Large intestine (tissue), 3 donors: ENCODE measurements at regions not wholly inside any gene's neighbourhood (a gene's known extent, or its start where the extent isn't known, plus 50 kb on each side); places are given as distances from the start of the nearest gene placed in this dataset.
"Not testable (repeated sequence)": the region's sequence is repeated elsewhere in the genome, so short reads cannot be mapped to it uniquely, and the experiment has no call there.

Experiments used
- DNase-seq, 2 donors: peaks; one replicate each; pipeline versions ENCODE4 v3.0.0 to v3.0.0-alpha.2; 2013
- H3K27ac ChIP-seq: one replicate; pipeline ENCODE4 v1.5.1; 2013; ENCODE audit warnings: low read length
- H3K27me3 ChIP-seq: 2 replicates; pipeline ENCODE4 v1.6.1; 2013; ENCODE audit warnings: low read length; ENCODE audit not compliant: control insufficient read depth, insufficient read depth
- H3K36me3 ChIP-seq: 2 replicates; pipeline ENCODE4 v1.6.1; 2013; ENCODE audit warnings: low read length; ENCODE audit not compliant: control insufficient read depth, insufficient read depth
- H3K4me1 ChIP-seq: one replicate; pipeline ENCODE4 v1.6.1; 2013; ENCODE audit warnings: low read length; ENCODE audit not compliant: control insufficient read depth, insufficient read depth
- H3K4me3 ChIP-seq: one replicate; pipeline ENCODE4 v1.5.1; 2013; ENCODE audit warnings: low read length
- H3K9me3 ChIP-seq: one replicate; pipeline ENCODE4 v1.6.1; 2013; ENCODE audit warnings: mild to moderate bottlenecking, low read depth, low read length, moderate library complexity; ENCODE audit not compliant: control insufficient read depth
- WGBS: methylation state at CpG from one replicate; pipeline ENCODE4 v1.1.5; 2013; ENCODE audit warnings: low lambda C conversion rate; ENCODE audit not compliant: insufficient coverage; 5-methylcytosine and 5-hydroxymethylcytosine counted together

DNA sequence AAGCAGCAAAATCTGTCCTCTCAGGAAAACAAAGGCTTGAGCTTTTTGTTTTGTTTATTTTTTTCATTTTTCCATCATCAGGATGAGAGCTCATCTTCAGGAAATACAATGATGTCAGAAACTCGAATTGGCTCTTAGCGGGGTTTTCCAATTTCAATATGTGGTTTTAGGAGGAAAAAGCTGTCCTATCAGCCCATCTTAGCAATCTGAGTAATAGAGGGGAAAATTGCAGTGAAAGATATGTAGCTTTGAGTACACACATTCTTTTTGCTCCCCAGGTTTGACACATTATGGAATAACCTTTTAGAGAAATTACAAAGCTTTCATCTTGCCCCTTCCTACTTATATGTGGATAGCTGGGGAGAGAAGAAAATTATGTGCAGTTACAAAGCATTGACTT, 113.6 kb upstream of the MYO3A start:
- DNase-seq, result no peak
- no peaks in the 10 kb centered on the region for H3K27me3 ChIP-seq
- no peak overlapping the region for H3K4me3 ChIP-seq
- no peaks in the 10 kb centered on the region for H3K9me3 ChIP-seq
- 80% methylated on average over 1 of the region's 2 CpGs for WGBS
- no peak overlapping the region for H3K27ac ChIP-seq
- H3K36me3 ChIP-seq, result no peaks in the 10 kb centered on the region
- H3K4me1 ChIP-seq, result no peaks in the 10 kb centered on the region

- Histone ChIP-seq H3K27ac (no peak overlapping the region), H3K4me3 (no peak overlapping the region), H3K9me3 (no peaks in the 10 kb centered on the region), H3K4me1 (no peaks in the 10 kb centered on the region), H3K27me3 (no peaks in the 10 kb centered on the region), H3K36me3 (no peaks in the 10 kb centered on the region)
- no peak for DNase-seq
- 100% methylated on average over 1 of the region's 8 CpGs for WGBS
Observed at GRCh38 chr10:25820874-25821273, 113.2 kb upstream of the MYO3A start.

DNA sequence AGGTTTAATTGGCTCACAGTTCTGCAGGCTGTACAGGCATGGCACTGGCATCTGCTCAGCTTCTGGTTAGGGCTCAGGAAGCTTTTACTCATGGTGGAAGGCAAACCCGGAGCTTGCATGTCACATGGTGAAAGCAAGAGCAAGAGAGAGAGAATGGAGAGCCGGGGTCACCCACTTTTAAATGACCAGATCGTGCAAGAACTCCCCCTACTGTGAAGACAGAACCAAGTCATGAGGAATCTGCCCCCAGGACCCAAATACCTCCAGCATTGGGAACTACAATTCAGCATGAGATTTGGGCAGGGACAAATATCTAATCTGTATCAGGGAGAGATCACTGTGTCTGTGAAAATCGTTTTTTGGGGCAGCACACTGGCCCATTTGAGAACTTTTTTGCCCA, 110.0 kb upstream of the MYO3A start:
- Histone ChIP-seq H3K27me3 (no peaks in the 10 kb centered on the region), H3K4me1 (no peaks in the 10 kb centered on the region), H3K4me3 (no peak overlapping the region), H3K9me3 (no peaks in the 10 kb centered on the region), H3K27ac (no peak overlapping the region), H3K36me3 (no peaks in the 10 kb centered on the region)
- DNase-seq, result no peak
- no CpG with 5 or more reads among the region's 4 CpGs for WGBS

- DNase-seq, result no peak
- H3K27ac ChIP-seq, result no peak overlapping the region
- WGBS, result no CpG with 5 or more reads among the region's 4 CpGs
- no peaks in the 10 kb centered on the region for H3K9me3 ChIP-seq
- no peaks in the 10 kb centered on the region for H3K27me3 ChIP-seq
- no peaks in the 10 kb centered on the region for H3K36me3 ChIP-seq
- no peaks in the 10 kb centered on the region for H3K4me1 ChIP-seq
- H3K4me3 ChIP-seq, result no peak overlapping the region
Observed at GRCh38 chr10:25828475-25828874, 105.6 kb upstream of the MYO3A start.

DNA sequence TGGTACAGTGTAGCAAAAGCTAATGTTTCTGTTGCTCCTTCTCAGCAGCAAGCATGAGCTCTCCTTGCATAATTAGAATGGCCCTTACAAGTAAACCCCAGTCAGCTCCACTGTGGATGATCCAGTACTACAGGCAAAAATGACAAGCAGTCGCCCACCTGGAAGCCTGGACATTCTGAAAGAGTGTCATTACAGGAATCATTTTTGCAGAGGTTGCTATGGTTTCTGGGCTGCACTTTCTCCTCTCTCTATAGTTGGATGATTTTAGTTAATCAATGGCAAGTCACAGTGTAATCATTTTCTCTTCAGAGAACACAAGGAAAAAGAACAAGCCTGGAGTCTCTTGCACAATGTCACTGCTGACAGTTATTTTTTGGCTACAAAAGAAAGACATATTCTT, 102.9 kb upstream of the MYO3A start:
- Histone ChIP-seq H3K9me3 (no peaks in the 10 kb centered on the region), H3K36me3 (no peaks in the 10 kb centered on the region), H3K4me1 (no peaks in the 10 kb centered on the region), H3K27me3 (no peaks in the 10 kb centered on the region), H3K4me3 (no peak overlapping the region), H3K27ac (no peak overlapping the region)
- WGBS, result no CpG with 5 or more reads among the region's 1 CpG
- DNase-seq, result no peak

GRCh38 chr10:25839683-25840082, 94.3 kb upstream of the MYO3A start:
- H3K4me1 ChIP-seq, result no peaks in the 10 kb centered on the region
- 87% methylated on average over 3 of the region's 3 CpGs for WGBS

GRCh38 chr10:25840875-25841274, 93.2 kb upstream of the MYO3A start:
- WGBS, result no CpG with 5 or more reads among the region's 3 CpGs
- H3K4me3 ChIP-seq, H3K27ac ChIP-seq, H3K9me3 ChIP-seq, H3K36me3 ChIP-seq, DNase-seq, H3K27me3 ChIP-seq, H3K4me1 ChIP-seq: not testable (repeated sequence)

More at GRCh38 chr10:25839683-25840082, 94.3 kb upstream of the MYO3A start:
- no peak for DNase-seq
- Histone ChIP-seq H3K27ac (no peak overlapping the region), H3K9me3 (no peaks in the 10 kb centered on the region), H3K27me3 (no peaks in the 10 kb centered on the region), H3K36me3 (no peaks in the 10 kb centered on the region), H3K4me3 (no peak overlapping the region)

DNA sequence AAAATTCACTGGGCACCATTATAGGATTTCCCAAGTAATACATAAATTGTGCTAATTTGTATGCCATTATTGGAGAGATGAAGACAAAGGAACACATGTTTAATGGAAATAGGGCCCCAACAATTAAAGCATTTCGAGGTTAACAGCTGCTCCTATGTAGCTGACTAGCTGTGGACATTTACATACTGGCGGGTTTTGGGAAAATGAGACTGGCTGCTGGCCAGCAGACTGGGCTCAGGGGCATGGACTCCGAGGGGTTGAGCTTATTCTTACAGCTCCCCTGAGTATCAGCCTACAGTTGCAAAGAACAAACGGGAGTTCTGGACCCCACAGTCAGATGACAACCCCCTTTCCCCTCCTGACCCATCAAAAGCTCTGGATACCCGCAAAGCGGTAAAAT, 91.9 kb upstream of the MYO3A start:
- no peak overlapping the region for H3K27ac ChIP-seq
- H3K36me3 ChIP-seq, result no peaks in the 10 kb centered on the region
- H3K9me3 ChIP-seq, result no peaks in the 10 kb centered on the region
- no peak for DNase-seq
- no peak overlapping the region for H3K4me3 ChIP-seq
- no CpG with 5 or more reads among the region's 6 CpGs for WGBS
- no peaks in the 10 kb centered on the region for H3K27me3 ChIP-seq
- H3K4me1 ChIP-seq, result no peaks in the 10 kb centered on the region

GRCh38 chr10:25843551-25844170, 90.4 kb upstream of the MYO3A start:
- Histone ChIP-seq H3K4me1 (no peaks in the 10 kb centered on the region), H3K36me3 (no peaks in the 10 kb centered on the region), H3K9me3 (no peaks in the 10 kb centered on the region), H3K27me3 (no peaks in the 10 kb centered on the region), H3K27ac (no peak overlapping the region), H3K4me3 (no peak overlapping the region)
- DNase-seq, result no peak
- WGBS, result 28% methylated on average over 5 of the region's 10 CpGs

DNA sequence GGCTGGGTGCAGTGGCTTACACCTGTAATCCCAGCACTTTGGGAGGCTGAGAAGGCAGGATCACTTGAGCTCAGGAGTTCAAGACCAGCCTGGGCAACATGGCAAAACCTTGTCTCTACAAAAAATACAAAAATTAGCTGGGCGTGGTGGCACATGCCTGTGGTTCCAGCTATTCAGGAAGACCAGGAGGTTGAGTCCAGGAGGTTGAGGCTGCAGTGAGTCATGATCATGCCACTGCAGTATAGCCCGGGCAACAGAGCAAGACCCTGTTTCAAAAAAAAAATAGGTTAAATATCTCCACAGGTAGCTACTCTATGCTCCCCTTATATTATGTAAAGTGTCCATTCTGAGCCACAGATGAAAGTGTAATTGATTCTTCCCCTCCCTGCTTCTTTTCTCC, 89.3 kb upstream of the MYO3A start:
- not testable (repeated sequence) for H3K27ac ChIP-seq, H3K27me3 ChIP-seq, DNase-seq, H3K9me3 ChIP-seq, H3K36me3 ChIP-seq, H3K4me3 ChIP-seq, H3K4me1 ChIP-seq
- no CpG with 5 or more reads among the region's 2 CpGs for WGBS

DNA sequence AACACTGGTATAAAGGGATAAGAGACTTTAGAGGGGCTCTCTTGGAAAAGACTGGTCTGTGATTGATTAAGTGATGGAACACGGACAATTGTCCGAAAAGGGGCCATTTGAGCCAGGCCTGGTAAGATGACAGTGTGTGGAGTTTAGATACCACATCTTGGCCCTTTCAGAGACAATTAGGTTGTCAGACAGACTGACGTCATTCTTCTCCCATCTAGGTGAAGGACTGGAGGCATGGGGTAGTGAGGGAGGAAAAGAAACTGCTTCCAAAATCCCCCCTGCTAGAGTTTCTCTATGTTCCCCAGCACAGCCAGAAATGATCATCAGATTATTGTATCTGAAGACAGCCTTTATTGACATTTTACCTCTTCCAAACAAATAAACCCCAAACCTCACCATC, 84.8 kb upstream of the MYO3A start:
- DNase-seq, result no peak
- no peaks in the 10 kb centered on the region for H3K36me3 ChIP-seq
- no peak overlapping the region for H3K27ac ChIP-seq
- no peaks in the 10 kb centered on the region for H3K27me3 ChIP-seq
- H3K9me3 ChIP-seq, result no peaks in the 10 kb centered on the region
- H3K4me3 ChIP-seq, result no peak overlapping the region
- H3K4me1 ChIP-seq, result no peaks in the 10 kb centered on the region
- 87% methylated on average over 3 of the region's 3 CpGs for WGBS
